GM12874 (cell line): ENCODE measurements at regions not wholly inside any gene's neighbourhood (a gene's known extent, or its start where the extent isn't known, plus 50 kb on each side); places are given as distances from the start of the nearest gene placed in this dataset.

Experiments used
- CTCF ChIP-seq: IDR thresholded peaks from 2 replicates; pipeline ENCODE4 v1.5.1; 2011; ENCODE audit warnings: low read depth, mild to moderate bottlenecking, control low read depth, low read length, moderate library complexity; ENCODE audit not compliant: insufficient read depth

GRCh38 chr9:16100537-16101091 lies 547.8 kb downstream of the CCDC171 start:
- no peak for TF ChIP-seq CTCF

GRCh38 chr9:16102154-16102553 lies 549.3 kb downstream of the CCDC171 start:
- no peak for TF ChIP-seq CTCF

GRCh38 chr9:16103620-16104397 lies 551.0 kb downstream of the CCDC171 start:
- TF ChIP-seq CTCF = no peak

- no peak for TF ChIP-seq CTCF
Observed at GRCh38 chr9:16105168-16106020, 552.6 kb downstream of the CCDC171 start.

- TF ChIP-seq CTCF = no peak
Observed at GRCh38 chr9:16106021-16106571, 553.3 kb downstream of the CCDC171 start.

GRCh38 chr9:16112116-16112515 lies 559.3 kb downstream of the CCDC171 start:
- TF ChIP-seq CTCF = no peak

GRCh38 chr9:16115994-16116393 lies 563.2 kb downstream of the CCDC171 start:
- TF ChIP-seq CTCF = no peak
